K562 (cell line): ENCODE measurements at regions not wholly inside any gene's neighbourhood (a gene's known extent, or its start where the extent isn't known, plus 50 kb on each side); places are given as distances from the start of the nearest gene placed in this dataset.

Experiments
- TF ChIP-seq, protein P1 (sequence below), 2 experiments: fragments of 450-650 bp; IDR thresholded peaks; 2 replicates each; pipeline ENCODE4 v1.6.1; 2016; ENCODE audit warnings: mild to moderate bottlenecking in 2 of 2, borderline replicate concordance in 1 of 2, low read depth in 1 of 2, moderate library complexity in 1 of 2

DNA sequence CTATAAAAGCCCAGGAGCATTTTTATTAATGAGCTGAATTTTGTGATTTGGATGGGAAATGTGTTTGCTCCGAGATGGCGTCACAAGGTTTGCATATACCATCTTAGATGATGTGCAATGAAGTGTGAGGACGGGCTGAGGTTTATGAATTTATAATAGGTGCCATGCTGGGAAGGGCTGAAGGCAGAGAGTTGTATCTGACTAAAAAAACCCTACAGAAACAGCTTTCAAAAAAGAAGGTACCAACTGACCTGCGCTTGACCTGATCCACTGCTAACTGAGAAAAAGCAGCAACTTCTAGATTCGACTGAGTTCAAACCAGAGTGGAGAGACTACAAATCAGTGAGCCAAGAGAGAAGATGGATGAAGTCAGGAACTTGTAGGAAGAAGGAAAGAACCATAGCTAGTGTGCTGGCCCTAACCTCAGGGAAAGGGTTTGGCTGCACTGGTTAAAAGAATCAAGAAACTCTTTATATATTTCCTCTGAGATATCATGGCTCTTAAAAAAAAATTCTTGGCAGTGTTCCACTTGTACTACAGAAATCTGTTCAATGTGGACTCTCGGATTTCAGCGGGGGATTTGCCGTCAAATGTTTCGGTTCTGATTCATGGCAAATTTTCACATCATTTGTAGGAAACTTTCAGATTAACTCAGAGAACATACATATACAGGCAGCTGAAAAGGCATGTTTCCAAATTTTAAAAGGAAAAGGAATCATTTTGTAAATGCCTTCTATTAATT lies 56.5 kb upstream of the HDGFL1 start (continued):
- TF ChIP-seq, protein P1, sequence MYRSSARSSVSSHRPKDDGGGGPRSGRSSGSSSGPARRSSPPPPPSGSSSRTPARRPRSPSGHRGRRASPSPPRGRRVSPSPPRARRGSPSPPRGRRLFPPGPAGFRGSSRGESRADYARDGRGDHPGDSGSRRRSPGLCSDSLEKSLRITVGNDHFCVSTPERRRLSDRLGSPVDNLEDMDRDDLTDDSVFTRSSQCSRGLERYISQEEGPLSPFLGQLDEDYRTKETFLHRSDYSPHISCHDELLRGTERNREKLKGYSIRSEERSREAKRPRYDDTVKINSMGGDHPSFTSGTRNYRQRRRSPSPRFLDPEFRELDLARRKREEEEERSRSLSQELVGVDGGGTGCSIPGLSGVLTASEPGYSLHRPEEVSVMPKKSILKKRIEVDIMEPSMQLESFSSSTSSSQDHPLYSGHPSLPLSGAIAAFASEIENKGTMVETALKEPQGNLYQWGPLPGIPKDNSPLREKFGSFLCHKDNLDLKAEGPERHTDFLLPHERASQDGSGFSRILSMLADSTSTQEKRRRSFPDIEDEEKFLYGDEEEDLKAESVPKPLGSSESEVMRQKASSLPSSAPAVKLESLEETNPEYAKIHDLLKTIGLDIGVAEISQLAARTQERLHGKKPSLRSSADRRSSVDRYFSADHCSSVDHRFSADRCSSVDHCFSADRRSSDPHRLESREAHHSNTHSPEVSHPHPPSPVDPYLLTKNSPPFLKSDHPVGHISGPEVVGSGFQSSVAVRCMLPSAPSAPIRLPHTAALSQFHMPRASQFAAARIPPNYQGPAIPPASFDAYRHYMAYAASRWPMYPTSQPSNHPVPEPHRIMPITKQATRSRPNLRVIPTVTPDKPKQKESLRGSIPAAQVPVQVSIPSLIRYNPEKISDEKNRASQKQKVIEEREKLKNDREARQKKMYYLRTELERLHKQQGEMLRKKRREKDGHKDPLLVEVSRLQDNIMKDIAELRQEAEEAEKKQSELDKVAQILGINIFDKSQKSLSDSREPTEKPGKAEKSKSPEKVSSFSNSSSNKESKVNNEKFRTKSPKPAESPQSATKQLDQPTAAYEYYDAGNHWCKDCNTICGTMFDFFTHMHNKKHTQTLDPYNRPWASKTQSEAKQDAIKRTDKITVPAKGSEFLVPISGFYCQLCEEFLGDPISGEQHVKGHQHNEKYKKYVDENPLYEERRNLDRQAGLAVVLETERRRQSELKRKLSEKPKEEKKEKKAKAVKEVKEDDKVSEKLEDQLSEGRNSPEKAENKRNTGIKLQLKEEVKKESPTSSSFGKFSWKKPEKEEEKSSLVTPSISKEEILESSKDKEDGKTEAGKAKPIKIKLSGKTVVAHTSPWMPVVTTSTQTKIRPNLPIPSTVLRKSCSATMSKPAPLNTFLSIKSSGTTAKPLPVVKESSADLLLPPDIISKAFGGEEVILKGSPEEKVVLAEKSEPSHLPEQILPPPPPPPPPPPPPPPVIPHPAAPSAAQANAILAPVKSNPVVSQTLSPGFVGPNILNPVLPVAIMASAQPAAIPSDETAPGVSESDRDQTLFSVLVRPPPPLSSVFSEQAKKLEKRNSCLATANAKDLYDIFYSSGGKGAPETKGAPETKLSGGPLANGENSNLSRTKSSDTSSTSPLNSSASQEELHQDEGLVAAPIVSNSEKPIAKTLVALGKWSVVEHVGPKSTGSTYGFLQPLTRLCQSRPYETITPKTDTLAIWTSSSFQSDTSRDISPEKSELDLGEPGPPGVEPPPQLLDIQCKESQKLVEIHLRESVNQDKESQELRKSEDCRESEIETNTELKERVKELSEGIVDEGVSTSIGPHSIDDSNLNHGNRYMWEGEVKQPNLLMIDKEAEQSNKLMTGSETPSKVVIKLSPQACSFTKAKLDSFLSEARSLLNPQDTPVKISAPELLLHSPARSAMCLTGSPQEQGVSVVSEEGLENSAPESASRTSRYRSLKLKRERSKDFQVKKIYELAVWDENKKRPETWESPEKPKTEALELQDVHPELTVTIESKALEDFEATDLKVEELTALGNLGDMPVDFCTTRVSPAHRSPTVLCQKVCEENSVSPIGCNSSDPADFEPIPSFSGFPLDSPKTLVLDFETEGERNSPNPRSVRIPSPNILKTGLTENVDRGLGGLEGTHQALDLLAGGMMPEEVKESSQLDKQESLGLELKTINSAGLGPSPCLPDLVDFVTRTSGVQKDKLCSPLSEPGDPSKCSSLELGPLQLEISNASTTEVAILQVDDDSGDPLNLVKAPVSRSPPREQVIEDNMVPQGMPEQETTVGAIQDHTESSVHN (IDR thresholded peaks at IDR 0.05; ENCODE audit: borderline replicate concordance in 1 of 2, low read depth in 1 of 2), result no peak
